ENCODE measurements at regions not wholly inside any gene's neighbourhood (a gene's known extent, or its start where the extent isn't known, plus 50 kb on each side); places are given as distances from the start of the nearest gene placed in this dataset.

DNA sequence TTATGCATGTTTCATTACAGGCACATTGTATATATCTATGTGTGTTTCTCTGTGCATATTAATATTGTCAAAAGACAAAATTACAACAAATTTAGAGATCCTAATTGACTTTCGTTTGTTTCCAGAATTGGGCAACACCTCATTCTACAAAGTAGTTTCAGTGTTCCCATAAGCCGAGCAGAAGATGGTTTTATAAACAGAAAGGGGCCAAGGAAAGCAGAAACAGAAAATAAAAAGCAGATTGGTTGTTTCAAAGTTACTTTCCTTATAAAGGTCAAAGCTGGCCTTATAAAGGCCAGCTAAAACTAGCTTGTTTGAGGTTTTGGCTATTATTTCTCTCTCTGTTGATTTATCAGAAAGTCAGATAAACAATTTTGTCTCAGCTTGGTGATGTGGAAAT, 116.2 kb upstream of the FGGY start:
- H3K79me2 ChIP-seq (ENCODE audit: control insufficient read depth in 1 of 2, insufficient read depth in 2 of 2, low read length in 2 of 2) = no peaks in the 10 kb centered on the region
- ChIA-PET POLR2A (ENCODE audit: partially characterized antibody) (no interaction called here), CTCF (ENCODE audit: partially characterized antibody) (no interaction called here)
- no peak overlapping the region for H3K4me2 ChIP-seq (ENCODE audit: insufficient read depth in 1 of 2, low read depth in 2 of 2, low read length in 2 of 2)
- H2BK12ac ChIP-seq (ENCODE audit: low read depth, low read length) = no peak overlapping the region
- no peak overlapping the region for H3K14ac ChIP-seq (ENCODE audit: insufficient read length)
- H3K23me2 ChIP-seq (ENCODE audit: low read depth, low read length) = no peaks in the 10 kb centered on the region
- H3K18ac ChIP-seq (ENCODE audit: extremely low read depth, low read length) = no peak overlapping the region
- H4K20me1 ChIP-seq (replicated peaks in 1 of 2; ENCODE audit: control insufficient read depth in 1 of 2, insufficient read depth in 2 of 2, low read length in 2 of 2) = no peaks in the 10 kb centered on the region
- H3K4me1 ChIP-seq (replicated peaks in 1 of 4; ENCODE audit: control insufficient read depth in 3 of 4, insufficient read depth in 4 of 4, low read length in 3 of 4) = 0 out of 7 replicates have a peak, but pooled peaks cover 0 to 3% (median 0%) of the 10 kb centered on the region in 4 experiments
- no peak overlapping the region for H3K4me3 ChIP-seq (ENCODE audit: extremely low read depth in 1 of 4, insufficient read depth in 2 of 4, low read depth in 3 of 4, low read length in 4 of 4)
- DNase-seq (ENCODE audit: low read depth in 1 of 2, low spot score in 2 of 2) (no peak), FAIRE-seq (no peak)
- no peak overlapping the region for H4K8ac ChIP-seq (ENCODE audit: extremely low read depth, insufficient read depth, low read length)
- no peaks in the 10 kb centered on the region for H3K36me3 ChIP-seq (ENCODE audit: control insufficient read depth in 2 of 4, insufficient read depth in 4 of 4, low read length in 3 of 4)
- H2BK120ac ChIP-seq (replicated peaks; ENCODE audit: low read depth, low read length) = no peak overlapping the region
- H3K79me1 ChIP-seq (ENCODE audit: low read depth, low read length) = no peaks in the 10 kb centered on the region; the same call in 1 of the 2 replicates
- H3K27ac ChIP-seq (ENCODE audit: low read depth, low read length) = no peak overlapping the region
- H2AFZ ChIP-seq (ENCODE audit: low read length) = no peak overlapping the region
- no peak overlapping the region for H3K56ac ChIP-seq (replicated peaks; ENCODE audit: insufficient read length, low read depth, low read length)
- H2BK15ac ChIP-seq (ENCODE audit: low read length) = no peak overlapping the region
- H2BK5ac ChIP-seq (ENCODE audit: low read depth, low read length) = no peak overlapping the region
- H3K4ac ChIP-seq (replicated peaks; ENCODE audit: insufficient read length, low read depth, low read length) = no peak overlapping the region
- H3K23ac ChIP-seq (ENCODE audit: insufficient read length) = no peak overlapping the region
- no peak overlapping the region for H4K91ac ChIP-seq (replicated peaks; ENCODE audit: insufficient read length, low read length)
- WGBS, 2 experiments (ENCODE audit: extremely low coverage in 1 of 2, insufficient coverage in 1 of 2, insufficient read length in 1 of 2, insufficient replicate concordance in 2 of 2, low coverage in 1 of 2, low lambda C conversion rate in 2 of 2, missing lambda C conversion rate in 1 of 2) = 72% methylated on average over 2 of the region's 2 CpGs; no CpG with 5 or more reads in 1 of the 2 experiments
- H3K27me3 ChIP-seq (replicated peaks in 1 of 4; ENCODE audit: control insufficient read depth in 3 of 4, extremely low read depth in 1 of 4, insufficient read depth in 3 of 4, low read length in 3 of 4) = no peaks in the 10 kb centered on the region
- H4K5ac ChIP-seq (ENCODE audit: insufficient read length, low read depth, low read length) = no peak overlapping the region
- H2AK5ac ChIP-seq (ENCODE audit: low read depth, low read length) = no peak overlapping the region
- no peak overlapping the region for H3K9ac ChIP-seq (replicated peaks in 1 of 4; ENCODE audit: extremely low read depth in 1 of 4, low read depth in 3 of 4, low read length in 3 of 4)
- H3K9me3 ChIP-seq (ENCODE audit: insufficient read depth in 2 of 2, low read depth in 1 of 2, low read length in 1 of 2) = no peaks in the 10 kb centered on the region
- no peak overlapping the region for H2BK20ac ChIP-seq (ENCODE audit: low read length)
- TF ChIP-seq GTF2F1 (IDR thresholded peaks at IDR 0.05; ENCODE audit: borderline replicate concordance, low read depth, low read length) (no peak), CBX5 (IDR thresholded peaks at IDR 0.05; ENCODE audit: low read depth, low read length) (no peak), RBBP5 (IDR thresholded peaks at IDR 0.05; ENCODE audit: borderline replicate concordance, low read depth, low read length) (no peak)

All from H1 (cell line).